HG03521 (cell line): ENCODE measurements at regions not wholly inside any gene's neighbourhood (a gene's known extent, or its start where the extent isn't known, plus 50 kb on each side); places are given as distances from the start of the nearest gene placed in this dataset.
"Not testable (repeated sequence)": the region's sequence is repeated elsewhere in the genome, so short reads cannot be mapped to it uniquely, and the experiment has no call there.

ENCODE experiments used
- ATAC-seq: cut with Tn5 transposase; IDR thresholded peaks from one replicate; pipeline ENCODE4 v1.9.1; 2021; ENCODE audit warnings: mild to moderate bottlenecking, moderate library complexity; ENCODE audit not compliant: unreplicated experiment

DNA sequence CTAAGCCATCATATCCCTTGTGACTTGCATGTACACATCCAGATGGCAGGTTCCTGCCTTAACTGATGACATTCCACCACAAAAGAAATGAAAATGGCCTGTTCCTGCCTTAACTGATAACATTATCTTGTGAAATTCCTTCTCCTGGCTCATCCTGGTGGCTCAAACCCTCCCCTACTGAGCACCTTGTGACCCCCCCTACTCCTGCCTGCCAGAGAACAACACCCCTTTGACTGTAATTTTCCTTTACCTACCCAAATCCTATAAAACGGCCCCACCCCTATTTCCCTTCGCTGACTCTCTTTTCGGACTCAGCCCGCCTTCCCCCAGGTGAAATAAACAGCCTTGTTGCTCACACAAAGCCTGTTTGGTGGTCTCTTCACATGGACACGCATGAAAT is 390.0 kb downstream of the TUSC1 start:
- ATAC-seq = not testable (repeated sequence)

- no peak for ATAC-seq
Measured at GRCh38 chr9:25284365-25284764, 393.9 kb downstream of the TUSC1 start.

DNA sequence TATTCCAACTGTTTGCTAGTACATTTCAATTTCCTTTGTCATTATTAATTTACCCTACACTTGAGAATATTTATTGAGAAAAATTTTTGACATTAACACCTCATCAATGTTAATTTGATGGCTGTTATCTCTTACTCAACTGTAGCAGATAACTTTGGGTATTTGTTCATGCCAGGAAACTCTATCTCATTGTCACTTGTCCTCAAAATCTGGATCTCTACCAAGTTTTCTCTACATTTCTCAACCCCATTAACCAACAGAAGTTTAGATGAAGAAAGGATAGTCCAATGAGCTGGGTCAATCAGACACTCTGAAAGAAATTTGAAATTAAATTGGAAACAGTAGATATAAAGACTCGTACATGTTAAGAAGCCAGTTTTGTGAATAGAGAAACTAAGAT is 395.3 kb downstream of the TUSC1 start:
- ATAC-seq = no peak

DNA sequence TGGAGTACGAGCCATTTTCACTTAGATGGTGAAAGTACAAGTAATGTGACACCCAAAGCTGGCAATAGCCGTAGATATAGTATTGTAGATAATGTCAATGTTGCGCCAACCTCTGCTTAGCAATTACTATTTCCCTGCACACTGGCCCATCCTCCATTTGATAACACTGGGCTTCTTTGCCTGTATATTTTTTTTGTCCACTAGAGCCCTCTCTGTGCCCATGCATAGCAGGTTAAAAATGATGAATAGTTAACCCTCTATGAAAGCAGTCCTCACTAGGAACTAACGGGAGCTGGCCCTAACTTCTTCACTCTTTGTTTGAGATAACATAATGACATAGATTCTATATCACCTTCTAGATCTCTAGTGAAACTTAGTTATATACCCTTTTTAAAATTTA is 416.8 kb downstream of the TUSC1 start:
- ATAC-seq = no peak

GRCh38 chr9:25260046-25260445 is 418.2 kb downstream of the TUSC1 start:
- no peak for ATAC-seq

DNA sequence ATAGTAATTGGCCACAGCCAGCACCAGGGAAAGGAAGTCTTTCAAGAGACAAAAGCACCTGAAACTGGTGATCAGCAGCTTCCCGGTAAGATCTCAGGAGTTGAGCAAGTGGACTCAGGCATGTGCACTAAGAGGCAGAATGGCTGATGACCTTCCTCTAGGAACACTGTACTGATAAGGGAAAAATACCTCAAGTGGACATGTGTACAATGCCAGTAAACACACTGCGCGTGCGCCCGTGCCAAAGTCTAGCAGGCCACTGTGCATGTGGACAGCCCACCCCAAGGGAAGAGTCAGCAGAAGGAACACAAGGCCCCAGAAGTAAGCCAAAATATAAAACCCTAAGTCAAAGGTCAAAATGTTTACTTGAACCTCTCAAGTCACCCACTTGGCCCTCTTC is 423.0 kb downstream of the TUSC1 start:
- ATAC-seq = no peak

DNA sequence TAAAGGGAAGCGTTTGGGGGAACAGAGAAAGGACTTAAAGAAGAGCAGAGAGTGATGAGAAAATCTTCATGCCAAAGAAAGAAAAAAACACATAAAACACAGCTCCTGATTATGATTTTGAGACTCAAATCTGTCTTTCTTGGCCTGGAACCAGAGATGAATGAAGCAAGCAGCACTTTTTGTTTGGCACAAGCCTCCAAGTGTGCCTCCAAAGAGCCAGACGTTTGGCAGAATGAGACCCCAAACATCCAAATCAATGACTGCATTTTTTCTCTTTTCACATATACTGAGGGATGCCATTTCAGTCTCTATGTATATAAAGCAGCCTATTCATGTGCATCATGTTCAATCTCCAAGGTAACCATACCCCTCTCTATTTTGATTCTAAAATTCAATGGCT is 424.2 kb downstream of the TUSC1 start:
- ATAC-seq = no peak

DNA sequence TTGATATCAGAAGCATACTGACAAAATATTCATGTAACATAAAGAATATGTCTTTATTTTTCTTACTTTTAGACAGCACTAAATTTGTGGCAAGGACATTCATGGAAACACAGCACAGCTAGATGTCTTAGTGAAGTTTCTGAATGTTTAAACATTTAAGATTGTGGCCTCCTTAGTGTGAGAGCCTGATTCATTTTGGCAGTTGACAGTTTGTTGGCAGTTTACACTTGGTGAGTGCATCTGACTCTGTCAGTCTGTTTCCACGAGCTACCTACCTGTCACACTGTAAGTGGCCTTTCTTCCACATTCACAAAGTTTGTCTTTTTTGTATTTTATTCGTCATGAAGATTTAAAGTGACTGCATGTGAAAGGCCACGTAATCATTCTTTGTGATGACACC is 436.8 kb downstream of the TUSC1 start:
- ATAC-seq = no peak

GRCh38 chr9:25226901-25227686 is 451.1 kb downstream of the TUSC1 start:
- ATAC-seq = no peak

GRCh38 chr9:25225938-25226760 is 452.1 kb downstream of the TUSC1 start:
- ATAC-seq = no peak

GRCh38 chr9:25224996-25225395 is 453.2 kb downstream of the TUSC1 start:
- ATAC-seq = no peak

DNA sequence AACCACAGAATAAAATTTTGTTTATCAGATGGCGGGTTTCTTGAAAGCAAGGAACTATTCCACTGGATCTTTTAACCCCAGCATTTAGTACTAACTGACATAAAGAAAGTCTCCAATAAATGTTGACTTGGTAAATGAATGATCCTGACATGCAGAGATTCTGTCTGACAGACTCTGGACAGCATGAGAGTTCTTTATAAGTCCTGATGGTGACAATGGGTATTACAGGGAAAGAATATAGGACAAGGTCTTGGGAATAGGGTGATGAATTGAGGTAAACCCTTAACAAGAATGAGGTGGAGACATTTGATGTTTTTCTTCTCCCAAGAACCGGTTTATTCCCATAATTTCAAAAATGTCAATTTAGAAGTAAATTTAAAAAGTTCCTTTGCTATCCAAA is 453.9 kb downstream of the TUSC1 start:
- no peak for ATAC-seq

DNA sequence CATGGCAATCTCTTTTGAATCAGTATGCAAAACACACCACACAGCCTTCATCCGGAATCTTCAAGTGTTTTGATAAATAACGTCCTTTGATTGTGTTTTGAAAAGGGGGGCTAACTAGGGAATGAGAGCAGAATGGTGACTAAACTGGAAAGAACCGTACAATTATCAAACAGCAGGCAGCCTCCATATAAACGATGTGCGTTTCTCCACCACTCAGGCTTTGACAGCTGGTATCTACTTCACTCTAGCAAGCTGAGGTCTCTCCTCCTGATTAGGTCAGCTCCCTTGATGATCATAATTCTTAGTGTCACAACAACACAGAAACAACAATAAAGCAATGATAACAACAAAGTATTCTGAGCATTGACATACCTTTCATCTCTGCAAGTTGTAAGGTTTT is 465.9 kb downstream of the TUSC1 start:
- ATAC-seq = no peak

- ATAC-seq = no peak
Measured at GRCh38 chr9:25207402-25208195, 470.6 kb downstream of the TUSC1 start.

DNA sequence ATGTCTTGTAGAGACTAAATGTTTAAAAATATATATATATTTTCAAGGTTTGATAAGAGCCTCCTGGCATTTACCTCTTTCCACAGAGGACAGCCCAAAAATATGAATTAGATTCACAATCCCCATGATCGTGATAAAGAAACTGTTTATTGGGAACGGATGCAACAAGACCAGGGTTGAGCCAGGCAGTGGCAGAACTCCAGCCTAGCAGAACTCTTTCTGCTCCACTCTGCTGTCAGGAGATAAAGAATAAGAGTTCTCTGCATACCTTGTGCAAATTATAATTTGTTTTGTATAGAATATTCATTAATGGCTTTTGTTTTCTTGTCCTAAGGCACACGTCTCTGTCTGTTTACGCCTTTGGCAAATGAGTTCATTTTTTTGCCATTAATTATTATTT is 472.2 kb downstream of the TUSC1 start:
- ATAC-seq = no peak

DNA sequence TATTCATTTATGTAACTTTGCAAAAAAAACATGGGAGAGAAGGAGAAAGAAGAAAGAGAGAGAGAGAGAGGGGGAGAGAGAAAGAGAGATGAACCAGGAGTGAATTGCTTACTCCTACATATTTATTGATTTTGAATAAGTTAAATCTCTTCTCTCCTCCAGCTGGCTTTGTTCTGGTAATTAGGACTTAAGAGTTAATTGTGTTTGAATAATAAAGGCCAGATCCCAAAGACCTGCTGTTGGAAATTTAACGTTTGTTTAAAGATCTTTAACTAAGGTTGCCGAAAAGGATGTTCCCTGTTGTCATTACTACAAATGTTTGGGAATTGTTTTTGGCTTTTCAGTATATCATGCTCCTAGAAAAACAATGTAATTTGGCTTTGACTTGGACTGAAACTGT is 473.0 kb downstream of the TUSC1 start:
- ATAC-seq = no peak

DNA sequence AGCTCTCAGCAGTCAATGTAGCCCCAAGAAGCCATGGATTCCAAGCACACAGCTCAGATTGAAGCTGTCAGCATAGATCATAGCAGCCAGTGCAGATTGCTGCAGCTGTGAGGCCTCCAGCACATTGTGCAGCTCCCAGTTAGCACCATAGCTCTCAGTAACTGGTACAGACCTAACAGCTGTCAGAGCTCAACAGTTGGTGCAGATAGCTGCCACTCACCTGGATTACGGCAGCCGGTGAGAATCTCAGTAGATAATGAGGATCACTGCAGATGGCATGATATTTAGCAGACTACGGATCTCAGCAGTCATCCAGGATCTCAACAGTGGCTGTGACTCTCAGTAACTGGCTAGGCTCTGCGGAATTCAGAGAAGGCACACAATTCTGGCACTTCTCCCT is 500.4 kb downstream of the TUSC1 start:
- ATAC-seq = no peak

DNA sequence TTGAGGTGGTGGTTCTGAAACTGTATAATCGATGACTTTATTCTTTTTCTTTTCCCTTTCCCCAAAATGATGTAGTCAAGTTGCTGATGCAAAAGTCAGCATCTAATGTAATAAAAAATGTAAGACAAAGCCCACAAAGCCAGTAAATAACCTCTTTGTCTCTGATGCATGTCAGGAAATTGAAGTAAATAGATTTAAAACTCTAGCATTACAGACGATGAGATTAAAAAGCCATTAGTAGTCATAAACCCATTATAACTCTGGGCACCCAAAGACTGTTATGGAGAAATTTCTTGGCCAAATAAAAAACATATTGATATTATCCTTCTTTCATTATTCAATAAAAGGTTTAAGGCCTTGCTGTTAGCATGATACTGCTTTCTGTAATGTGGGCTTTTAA is 548.7 kb downstream of the TUSC1 start:
- no peak for ATAC-seq

DNA sequence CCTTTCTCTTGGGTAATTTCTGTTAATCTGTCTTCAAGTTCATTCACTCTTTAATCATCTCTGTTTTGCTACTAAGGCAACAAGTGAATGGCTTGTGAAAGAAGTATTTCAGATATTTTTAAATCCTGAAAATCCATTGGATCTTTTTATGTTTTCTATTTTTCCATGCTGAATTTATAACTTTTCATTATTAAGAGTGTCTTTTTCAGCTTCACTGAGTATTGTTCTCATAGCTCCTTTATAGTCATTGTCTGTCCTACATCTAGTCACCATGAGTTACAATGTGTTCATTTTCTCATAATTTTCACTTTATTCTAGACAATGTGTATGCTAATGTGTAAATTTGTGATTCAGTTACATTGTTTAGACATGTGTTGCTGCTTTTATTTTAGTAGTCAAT is 556.4 kb downstream of the TUSC1 start:
- no peak for ATAC-seq

DNA sequence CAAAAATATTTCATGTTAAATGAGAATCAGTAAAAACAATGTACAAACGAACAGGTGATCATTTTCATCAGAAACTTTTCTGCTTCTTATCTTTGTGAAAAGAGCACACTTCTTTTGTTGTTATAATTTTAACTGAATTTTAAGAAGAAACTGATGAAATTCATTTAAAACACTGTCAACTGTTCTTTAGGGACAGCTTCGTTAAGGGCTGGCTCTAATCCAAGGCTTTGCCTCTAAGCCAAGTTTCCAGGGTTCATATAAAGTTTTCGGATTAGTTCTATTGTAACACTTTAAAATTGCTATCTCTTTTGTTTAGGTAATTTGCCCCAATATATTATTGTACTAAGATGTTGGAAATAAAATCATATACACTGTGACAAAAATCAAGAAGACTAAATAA is 559.2 kb downstream of the TUSC1 start:
- ATAC-seq = no peak

GRCh38 chr9:25117791-25118190 is 560.5 kb downstream of the TUSC1 start:
- no peak for ATAC-seq

- not testable (repeated sequence) for ATAC-seq
Measured at GRCh38 chr9:25102204-25102603, 556.5 kb upstream of the IZUMO3 start.
